Activated effector memory CD4-positive, alpha-beta T cell treated with Interleukin-2 at 50 U/mL for 16 hours (primary cell): ENCODE measurements at regions not wholly inside any gene's neighbourhood (a gene's known extent, or its start where the extent isn't known, plus 50 kb on each side); places are given as distances from the start of the nearest gene placed in this dataset.
"Not testable (repeated sequence)": the region's sequence is repeated elsewhere in the genome, so short reads cannot be mapped to it uniquely, and the experiment has no call there.

ENCODE experiments used
- DNase-seq: peaks from one replicate; pipeline ENCODE4 v3.0.0-alpha.2; 2020

- DNase-seq = no peak
Measured at GRCh38 chr10:117457071-117457810, 82.0 kb upstream of the PDZD8 start.

DNA sequence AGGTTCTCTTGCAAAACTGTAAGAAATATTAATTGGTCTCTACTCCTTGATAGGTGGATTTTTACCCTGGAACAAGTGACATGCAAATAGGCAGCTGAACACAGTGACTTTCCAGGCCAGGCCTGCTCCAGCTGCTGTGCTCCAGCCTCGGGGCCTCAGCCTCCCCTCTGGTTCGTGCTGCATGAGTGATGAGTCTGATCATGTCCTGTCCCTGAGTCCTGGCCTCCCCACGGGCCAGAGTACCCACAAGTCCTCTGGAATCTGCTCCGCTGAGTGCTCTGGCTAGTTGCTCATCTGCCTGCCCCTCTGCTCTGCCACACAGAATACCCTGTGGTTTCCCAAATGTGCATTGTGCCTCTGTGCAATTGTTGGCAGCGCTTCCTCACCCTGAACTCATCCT, 80.1 kb upstream of the PDZD8 start:
- no peak for DNase-seq

DNA sequence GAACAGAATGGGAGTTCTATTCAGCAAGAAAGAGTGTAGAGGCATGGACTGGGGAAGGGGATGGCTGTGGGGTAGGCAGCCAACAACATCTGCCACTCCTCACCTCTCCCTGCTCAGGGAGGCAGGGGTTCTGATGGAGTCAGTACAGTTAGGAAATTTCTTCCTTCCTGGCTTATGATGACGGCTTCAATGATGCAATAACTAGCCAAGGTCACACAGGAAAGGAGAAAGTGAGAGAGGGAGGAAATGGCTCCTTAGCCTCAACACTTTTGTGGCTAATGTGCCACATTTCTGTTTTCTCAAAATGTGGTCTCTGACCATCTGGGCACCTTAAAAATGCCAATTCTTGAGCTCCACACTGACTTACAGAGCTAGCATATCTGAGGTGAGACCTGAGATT, 79.3 kb upstream of the PDZD8 start:
- no peak for DNase-seq

- DNase-seq = not testable (repeated sequence)
Measured at GRCh38 chr10:117453484-117453883, 78.2 kb upstream of the PDZD8 start.

- DNase-seq = no peak
Measured at GRCh38 chr10:117450940-117451339, 75.7 kb upstream of the PDZD8 start.

GRCh38 chr10:117449636-117450035, 74.4 kb upstream of the PDZD8 start:
- DNase-seq = no peak

GRCh38 chr10:117448802-117449201, 73.6 kb upstream of the PDZD8 start:
- DNase-seq = no peak

- DNase-seq = no peak
Measured at GRCh38 chr10:117445992-117446391, 70.8 kb upstream of the PDZD8 start.

DNA sequence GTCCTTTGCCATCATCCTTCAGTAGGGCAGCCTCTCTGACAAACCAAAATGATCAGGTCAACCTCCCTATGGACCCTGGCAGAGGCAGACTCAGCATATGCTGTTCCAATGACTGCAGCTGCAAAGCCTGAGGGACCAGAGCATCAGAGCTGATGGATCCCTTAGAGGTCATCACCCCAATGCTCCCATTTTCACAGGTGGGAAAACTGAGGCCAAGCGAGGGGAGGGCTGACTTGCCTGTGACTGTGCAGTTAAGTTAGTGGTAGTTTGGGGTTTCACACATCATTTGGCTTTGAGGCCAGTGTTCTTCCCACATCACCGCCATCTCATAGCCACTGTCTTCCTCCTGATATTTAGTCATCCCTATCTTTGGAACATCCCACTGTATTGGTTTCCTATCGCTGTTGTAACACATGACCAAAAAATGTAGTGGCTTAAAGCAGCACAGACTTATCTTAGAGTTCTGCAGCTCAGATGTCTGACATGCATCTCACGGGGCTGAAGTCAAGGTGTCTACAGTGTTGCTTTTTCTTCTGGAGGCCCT, 69.3 kb upstream of the PDZD8 start:
- no peak for DNase-seq

- no peak for DNase-seq
Measured at GRCh38 chr10:117443686-117444041, 68.4 kb upstream of the PDZD8 start.

- peak; percentile 11 for DNase-seq
Measured at GRCh38 chr10:117442944-117443685, 67.9 kb upstream of the PDZD8 start.

GRCh38 chr10:117442521-117442920, 67.3 kb upstream of the PDZD8 start:
- DNase-seq = no peak

- no peak for DNase-seq
Measured at GRCh38 chr10:117441812-117442443, 66.7 kb upstream of the PDZD8 start.

DNA sequence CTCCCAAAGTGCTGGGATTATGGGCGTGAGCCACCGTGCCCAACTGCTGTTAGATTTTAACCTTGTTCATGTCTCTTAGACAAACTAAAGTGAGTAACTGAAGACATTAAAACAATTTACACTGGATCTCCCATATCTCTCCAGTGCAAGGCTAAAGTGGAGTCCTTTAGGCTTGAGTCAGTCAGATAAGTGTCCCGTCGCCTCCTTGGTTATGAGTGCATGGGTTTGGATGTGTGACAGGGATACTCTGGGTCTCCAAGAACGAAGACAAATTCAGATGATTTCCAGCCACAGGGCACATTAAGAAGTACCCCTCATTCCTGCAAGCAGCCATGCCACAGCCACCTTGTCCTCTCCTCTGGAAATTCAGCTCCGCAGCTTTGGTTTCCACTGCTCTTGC, 66.1 kb upstream of the PDZD8 start:
- no peak for DNase-seq

GRCh38 chr10:117439243-117439912, 64.1 kb upstream of the PDZD8 start:
- DNase-seq = no peak

- no peak for DNase-seq
Measured at GRCh38 chr10:117432866-117433265, 57.6 kb upstream of the PDZD8 start.

DNA sequence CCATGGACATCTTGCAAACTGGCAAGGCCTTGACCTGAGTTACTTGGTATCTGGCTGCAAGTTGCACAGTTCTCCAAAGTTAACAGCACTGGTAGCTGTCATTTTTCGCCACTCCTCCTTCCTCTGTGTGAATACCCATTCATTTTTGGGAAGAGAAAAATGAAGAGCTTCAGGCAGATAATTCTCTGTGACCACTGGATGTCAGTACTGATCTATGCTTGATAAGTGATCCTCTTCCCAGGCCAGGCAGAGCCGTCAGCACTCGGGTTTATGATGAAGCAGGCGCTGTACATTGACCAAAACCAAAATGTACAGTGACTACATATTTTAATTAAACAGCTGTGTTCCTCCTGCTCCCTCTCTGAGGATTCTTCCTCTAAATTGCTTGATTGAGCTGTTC, 55.9 kb upstream of the PDZD8 start:
- no peak for DNase-seq

GRCh38 chr10:117430535-117430934, 55.3 kb upstream of the PDZD8 start:
- DNase-seq = not testable (repeated sequence)

DNA sequence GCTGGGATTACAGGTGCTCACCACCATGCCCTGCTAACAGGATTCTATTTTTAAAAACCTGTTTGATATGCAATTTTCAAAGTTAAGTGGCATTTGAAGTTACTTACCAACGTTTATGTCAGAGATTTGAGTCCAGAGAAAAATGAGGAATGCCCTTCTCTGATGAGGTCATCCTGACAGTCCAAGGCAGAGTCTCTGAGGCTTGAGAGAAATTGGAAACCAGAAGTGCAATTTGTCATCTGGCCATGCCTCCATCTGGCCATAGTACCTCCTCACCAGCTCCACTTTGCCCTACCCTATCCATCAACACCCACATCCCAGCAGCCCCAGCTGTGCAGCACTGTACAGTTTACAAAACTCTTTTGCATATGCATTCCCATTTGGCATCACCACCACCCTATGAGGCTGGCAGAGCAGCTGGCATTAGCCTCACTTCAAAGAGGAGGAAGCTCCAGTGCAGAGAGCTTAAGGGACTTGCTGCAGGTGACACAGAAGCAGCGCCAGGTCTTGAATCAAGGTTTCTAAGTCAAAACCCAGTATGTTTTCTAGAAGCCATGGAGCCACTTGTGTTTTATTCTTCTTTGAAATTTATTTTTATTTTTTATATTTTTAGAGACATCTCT, 54.5 kb upstream of the PDZD8 start:
- DNase-seq = no peak

DNA sequence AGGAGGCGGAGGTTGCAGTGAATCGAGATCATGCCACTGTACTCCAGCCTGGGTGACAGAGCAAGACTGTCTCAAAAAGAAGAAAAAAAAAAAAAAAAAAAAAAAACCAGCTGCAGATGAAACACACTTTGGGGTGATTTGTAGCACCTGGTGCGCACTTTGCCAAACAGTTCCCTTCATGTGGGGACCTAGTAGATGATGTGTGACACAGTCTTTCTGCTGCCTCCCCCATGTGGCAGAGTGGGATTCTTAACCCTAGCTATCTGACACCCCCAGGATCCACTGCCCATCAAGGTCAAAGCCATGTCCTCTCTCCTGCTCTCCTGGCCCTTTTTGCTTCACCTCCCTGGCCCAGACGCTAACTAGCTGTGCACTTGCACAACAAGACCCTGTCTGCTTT, 52.1 kb upstream of the PDZD8 start:
- DNase-seq = no peak

DNA sequence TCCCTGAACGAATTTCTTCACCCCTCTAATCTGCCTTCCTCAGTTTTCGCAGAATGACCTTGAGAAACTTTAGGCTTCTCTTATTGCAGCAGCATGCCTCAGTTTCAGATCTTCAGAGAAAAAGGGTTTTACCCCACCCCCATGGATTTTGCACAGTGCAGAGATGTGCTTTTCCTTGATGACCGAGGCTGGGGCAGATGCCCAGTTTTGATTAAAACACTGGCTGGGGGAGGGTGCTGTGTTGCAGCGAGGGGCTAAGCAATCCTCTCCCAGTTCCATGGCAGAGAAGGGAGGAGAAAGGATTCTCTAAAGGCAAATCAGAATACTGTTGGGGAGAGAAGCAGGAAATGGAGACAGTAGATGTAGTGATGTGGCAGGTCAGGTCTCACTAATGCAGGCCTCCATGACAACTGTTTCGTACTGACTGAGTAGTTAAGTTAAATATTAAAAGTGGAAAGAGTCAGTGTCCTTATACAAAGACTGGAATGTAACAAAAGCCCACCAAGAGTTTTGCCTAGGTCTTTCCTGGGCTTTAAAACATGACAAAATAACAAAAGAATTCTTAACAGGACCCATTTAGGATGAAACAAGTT, 50.8 kb upstream of the PDZD8 start:
- DNase-seq = no peak

DNA sequence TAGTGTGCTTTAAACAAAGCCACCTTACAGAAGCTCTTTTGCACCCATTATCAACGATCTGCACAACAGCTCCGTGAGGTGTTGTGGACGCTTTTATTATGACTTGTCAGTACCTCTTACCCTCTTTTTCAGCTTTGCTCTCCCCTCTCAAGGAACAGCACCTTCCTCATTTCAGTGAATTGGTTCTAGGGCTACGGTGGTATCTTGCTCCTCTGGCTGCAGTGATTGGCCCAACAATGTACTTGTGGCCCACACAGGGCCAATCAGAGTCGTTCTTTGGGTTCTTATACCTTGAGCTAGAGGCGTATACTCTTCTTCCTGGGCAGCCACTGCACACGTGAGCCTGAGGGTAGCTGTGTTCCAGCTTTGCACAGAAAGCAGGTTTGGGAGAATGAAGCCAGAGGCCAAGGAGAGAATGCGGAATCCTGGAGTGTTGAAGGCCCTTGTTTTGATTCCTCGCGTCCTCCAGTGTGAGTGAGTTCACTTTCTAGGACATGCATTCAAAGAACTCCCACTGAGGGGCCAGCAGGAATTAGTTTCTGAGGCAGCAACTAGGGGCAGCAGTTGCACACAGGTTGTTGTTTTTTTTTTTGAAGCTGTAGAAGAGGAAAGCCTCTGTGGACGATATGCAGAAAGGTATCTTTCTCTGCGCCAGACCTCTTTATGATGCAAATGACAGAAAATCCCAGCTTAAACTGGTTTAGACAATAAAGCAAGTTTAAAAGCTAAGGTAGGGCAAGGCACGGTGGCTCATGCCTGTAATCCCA, 49.8 kb upstream of the PDZD8 start:
- no peak for DNase-seq
